ENCODE measurements at regions not wholly inside any gene's neighbourhood (a gene's known extent, or its start where the extent isn't known, plus 50 kb on each side); places are given as distances from the start of the nearest gene placed in this dataset.

DNA sequence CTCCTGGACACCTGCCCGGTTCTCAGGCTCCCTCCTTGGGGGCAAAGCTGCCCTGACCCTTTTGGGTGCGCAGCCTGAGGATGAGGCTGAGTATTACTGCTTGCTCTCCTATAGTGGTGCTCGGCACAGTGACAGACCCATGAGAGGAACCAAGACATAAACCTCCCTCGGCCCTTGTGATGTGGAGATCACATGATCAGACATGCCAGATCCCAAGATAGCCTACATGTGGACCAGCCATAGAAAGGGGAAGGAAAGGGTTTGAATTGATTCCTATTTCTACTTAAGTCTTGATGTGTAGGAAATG lies 125.3 kb downstream of the VPREB1 start:
- TF ChIP-seq, protein P1, sequence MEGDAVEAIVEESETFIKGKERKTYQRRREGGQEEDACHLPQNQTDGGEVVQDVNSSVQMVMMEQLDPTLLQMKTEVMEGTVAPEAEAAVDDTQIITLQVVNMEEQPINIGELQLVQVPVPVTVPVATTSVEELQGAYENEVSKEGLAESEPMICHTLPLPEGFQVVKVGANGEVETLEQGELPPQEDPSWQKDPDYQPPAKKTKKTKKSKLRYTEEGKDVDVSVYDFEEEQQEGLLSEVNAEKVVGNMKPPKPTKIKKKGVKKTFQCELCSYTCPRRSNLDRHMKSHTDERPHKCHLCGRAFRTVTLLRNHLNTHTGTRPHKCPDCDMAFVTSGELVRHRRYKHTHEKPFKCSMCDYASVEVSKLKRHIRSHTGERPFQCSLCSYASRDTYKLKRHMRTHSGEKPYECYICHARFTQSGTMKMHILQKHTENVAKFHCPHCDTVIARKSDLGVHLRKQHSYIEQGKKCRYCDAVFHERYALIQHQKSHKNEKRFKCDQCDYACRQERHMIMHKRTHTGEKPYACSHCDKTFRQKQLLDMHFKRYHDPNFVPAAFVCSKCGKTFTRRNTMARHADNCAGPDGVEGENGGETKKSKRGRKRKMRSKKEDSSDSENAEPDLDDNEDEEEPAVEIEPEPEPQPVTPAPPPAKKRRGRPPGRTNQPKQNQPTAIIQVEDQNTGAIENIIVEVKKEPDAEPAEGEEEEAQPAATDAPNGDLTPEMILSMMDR (conservative IDR thresholded peaks at IDR 0.05 in 1 of 2, IDR thresholded peaks at IDR 0.05 in 1 of 2; ENCODE audit: low read depth in 1 of 2, low read length in 2 of 2) = no peak
- TF ChIP-seq EZH2 (IDR thresholded peaks at IDR 0.05; ENCODE audit: low read length, missing control alignments) = no peak

Data from fibroblast of lung (primary cell).